HG02870 (cell line): ENCODE measurements at regions not wholly inside any gene's neighbourhood (a gene's known extent, or its start where the extent isn't known, plus 50 kb on each side); places are given as distances from the start of the nearest gene placed in this dataset.

Source experiments
- ATAC-seq: cut with Tn5 transposase; IDR thresholded peaks from one replicate; pipeline ENCODE4 v1.9.1; 2021; ENCODE audit warnings: mild to moderate bottlenecking, moderate library complexity; ENCODE audit not compliant: unreplicated experiment

DNA sequence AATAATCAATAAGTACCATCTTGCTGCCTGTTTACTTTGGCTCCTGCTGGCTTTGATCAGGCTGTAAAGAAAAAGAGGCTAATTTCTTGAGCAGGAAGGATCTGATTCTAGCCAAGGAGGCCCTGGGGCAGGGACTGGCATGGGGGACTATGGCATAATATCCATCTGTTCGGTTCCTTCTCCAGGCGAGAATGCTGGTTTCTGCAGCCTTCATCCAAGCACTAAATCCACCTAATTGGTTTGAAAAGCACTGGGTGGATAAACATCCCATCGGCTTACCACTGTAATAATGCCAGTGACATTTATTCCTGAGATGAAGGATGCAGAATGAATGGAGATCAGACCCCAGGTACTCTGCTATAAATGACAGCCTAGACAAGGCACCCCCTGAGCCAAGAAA, 180.0 kb upstream of the ASIC2 start:
- ATAC-seq, result no peak

DNA sequence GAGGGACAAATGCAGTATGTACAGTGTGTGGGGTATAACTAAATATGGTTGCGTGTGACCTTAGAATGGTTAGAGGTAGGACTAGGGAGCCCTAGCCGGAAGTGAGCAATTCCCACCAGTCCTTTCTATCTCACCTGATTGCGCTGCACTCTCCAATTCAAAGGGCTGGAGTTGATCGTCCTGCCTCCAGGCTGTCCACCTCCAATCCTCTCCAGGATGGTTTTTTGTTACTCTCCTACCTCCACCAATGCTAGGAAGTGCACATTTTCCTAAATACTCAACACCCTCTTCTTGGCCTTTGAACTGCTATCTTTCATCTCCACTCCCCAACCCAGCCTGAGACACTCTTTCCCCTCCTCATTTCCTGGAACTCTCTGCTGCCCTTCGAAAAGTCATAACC, 181.7 kb upstream of the ASIC2 start:
- no peak for ATAC-seq

DNA sequence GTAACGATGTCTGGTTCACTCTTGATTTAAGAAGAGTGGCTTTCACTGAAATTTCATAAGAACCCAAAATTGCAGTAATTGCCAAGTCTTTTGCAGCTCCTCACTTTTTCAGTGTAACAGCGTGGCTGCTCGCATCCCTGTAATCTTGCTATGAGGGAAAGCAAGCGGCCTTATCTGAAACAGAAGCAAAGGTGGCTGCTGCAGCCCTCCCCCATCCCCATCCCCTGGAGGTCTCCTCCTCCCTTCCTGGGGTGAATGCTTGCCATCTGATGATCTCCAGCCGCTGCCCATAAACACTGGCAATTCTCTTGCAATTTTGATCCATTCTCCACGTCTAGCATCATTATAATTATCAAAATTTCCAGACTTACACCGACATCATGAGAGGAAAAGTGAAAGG, 182.5 kb upstream of the ASIC2 start:
- no peak for ATAC-seq

DNA sequence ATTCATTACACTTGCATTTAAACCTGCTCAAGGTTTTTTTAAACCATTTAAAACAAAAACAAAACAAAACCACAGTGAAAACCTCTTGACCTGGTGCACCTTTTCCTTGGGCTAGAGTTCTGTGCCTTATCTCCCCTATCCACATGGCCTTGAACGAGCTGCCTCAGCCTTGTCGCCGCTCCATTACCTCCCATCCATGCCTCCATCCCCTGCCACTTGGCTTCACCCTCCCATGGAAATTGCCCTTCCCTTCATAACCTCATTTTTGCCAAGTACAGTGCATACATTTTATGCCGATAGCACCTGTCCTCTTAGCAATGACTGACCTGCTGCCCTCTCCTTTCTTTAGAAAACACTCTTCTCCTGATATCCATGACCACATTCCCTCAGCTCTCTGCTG, 188.6 kb upstream of the ASIC2 start:
- no peak for ATAC-seq

DNA sequence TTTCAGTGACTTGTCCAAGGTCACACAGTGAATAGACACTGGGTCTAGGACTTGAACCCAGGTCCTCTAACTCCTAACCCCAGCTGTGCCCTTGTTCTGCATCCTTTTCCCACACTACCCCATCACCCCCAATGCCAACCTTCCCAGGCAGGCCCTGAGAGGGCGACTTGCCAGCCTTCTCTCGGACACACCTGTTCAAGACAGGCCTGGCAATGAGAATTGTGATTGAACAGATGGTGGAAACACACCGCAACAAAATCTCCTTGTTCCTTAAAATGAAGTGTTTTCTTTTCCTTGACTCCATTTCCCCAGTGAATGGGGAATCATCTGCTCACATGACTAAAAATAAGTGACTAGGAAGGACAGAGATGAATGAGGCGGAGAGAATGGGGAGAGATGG, 189.5 kb upstream of the ASIC2 start:
- ATAC-seq, result no peak

DNA sequence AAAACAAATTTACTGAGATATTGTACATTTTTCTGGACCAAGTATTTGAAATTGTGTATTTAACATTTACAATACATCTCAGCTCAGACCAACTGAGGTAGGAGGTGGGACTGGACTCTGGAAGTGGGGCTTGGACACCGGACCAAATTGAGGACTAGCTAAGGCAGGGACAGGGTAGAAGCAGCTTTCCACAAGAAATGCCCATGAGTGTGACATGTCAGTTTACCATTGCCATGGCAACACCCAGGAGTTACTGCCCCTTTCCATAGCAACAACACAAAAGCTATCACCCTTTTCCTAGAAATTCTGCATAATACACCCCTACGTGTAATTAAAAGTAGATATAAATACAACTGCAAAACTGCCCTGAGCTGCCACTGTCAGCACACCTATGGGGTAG, 191.5 kb upstream of the ASIC2 start:
- no peak for ATAC-seq

DNA sequence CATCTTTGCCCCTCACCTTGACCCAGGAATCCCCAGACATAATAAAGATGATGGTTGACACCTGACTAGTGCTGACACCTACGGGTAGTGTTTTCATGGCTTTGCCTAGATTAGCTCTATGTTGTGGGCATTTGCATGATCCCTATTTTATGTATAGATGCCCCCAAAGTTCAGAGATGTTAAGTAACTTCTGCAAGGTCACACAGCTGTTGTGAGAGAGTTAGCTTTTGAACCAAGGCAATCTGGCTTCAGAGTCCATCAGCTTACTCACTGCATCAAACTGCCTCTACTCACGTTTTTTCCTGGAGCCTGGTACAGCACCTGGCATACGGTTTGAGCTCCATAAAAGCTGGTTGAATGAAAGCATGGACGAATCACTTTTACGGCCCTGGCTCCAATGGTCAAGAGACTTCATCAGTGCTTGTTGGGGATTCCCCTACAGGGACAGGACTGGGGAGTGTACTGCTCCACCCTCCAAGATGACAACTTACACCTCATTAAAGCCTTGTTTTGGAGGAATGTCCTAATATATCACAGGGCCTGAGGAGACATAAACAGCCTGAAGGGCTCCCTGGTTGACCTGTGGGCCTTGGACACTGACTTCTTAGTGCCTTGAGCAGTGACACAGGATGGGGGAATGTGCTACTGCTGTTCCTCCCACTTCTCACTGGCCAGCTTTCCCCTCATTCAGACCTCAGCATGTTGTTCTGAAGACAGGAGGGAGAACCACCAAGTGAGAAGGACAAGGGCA, 193.2 kb upstream of the ASIC2 start:
- ATAC-seq, result no peak

DNA sequence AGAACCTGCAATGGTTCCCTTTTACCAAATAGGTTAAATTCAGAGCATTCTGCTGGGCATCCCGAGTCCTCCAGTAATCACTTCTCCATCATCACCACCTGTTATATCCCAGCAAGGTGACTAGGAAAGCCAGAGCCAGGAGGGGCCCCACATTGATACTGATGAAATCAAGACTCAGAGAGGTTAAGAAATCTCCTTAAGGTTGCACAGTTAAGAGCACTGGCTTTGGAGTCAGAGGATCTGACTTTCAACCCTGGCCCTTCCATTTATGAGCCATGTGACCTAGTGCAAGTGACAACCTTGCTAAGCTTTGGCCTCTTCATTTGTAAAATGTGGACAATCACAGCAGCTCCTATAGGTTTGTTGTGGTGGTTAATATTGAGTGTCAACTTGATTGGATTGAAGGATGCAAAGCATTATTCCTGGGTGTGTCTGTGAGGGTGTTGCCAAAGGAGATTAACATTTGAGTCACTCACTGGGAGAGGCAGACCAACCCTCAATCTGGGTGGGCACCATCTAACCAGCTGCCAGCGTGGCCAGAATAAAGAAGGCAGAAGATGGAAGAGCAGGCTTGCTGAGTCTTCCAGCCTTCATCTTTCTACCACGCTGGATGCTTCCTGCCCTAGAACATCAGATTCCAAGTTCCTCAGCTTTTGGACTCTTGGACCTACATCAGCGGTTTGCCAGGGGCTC, 194.2 kb upstream of the ASIC2 start:
- no peak for ATAC-seq

DNA sequence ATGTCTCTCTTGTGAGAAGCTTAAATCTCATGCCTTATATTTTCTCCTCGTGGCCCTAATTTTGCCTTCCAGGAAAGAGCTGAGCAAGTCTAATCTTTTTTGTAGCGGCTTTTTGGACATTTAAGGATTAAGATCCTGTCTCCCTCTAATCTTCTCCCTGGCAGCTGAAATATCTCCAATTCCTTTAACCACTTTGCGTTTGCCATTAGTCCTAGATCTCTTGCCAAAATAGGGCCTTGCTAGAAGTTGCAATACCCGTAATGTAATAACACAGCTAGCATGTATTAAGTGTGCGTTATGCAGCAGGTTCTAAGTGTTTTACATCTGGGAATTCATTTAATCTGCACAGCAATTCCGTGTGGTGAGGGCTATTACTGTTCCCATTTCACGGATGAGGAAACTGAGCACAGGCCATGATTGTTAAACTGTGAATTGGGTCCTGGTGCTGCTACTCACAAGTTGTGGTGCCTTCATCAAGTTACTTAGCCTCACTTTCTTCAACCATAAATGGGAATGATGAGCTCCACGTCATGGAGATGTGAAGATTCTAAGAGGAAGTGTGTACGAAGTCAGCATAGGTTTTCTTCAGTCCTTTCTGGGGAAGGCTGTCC, 198.9 kb upstream of the ASIC2 start:
- no peak for ATAC-seq

DNA sequence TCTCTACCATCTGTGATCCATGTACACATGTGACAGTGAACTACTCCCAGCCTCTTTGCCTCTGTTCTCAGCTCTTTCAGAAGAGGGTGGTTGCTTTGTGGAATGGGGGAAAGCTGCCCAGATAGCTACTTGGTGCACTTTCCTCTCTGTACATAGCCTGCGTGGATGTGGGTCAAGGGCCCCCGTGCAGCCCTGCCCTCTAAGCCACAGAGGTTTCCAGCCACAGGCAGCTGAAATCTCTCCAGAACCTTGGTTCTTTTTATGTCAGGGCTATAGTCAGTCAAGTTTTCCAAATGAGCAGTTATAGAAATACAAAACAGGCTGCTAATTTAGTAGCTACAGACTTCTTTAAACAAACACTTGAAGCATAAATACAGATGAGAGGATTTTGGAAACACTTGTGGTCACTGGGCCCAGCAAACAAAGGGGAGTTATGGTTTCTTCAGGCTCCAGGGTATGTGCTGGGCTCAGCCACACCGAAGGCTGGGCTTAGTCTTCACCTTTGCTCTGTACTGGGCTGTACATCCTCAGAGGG, 199.7 kb upstream of the ASIC2 start:
- no peak for ATAC-seq

DNA sequence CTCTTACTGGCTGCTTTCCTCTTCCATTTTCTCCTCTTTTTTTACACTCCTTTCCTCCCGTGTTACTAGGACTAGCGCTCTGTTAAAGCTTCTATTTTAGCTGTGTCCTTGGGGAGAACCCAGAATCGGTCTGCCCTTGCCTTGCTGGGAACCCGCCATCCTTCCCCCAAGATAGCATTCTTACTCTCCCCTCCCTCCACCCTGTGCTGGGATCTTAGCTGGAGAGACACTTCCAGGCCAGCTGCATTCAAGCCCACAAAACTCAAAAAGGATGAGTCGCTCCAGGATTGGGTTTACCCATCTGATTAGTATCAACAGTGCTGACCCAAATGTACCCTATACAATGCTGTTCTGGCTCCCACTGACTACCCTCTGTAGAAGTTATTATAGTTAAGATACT, 200.5 kb upstream of the ASIC2 start:
- ATAC-seq, result no peak

DNA sequence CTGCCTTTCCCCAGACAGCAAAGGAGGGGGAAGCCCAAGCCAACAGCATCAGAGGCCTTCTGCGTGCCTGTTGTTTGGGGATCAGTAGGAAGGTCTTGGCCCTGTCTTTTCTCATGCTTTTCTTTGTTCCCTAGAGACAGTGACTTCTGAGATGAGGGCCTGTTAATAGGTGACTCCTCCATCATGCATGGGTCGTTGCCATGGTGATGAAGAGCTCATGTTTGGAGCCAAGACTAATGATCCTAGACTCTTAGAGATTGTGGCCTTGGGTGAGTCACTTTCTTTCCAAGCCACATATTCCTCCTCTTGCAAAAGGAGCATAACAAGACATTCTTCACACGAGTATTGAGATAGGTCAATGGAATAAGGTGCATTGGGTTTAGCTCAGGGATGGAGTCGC, 201.1 kb upstream of the ASIC2 start:
- ATAC-seq, result no peak

DNA sequence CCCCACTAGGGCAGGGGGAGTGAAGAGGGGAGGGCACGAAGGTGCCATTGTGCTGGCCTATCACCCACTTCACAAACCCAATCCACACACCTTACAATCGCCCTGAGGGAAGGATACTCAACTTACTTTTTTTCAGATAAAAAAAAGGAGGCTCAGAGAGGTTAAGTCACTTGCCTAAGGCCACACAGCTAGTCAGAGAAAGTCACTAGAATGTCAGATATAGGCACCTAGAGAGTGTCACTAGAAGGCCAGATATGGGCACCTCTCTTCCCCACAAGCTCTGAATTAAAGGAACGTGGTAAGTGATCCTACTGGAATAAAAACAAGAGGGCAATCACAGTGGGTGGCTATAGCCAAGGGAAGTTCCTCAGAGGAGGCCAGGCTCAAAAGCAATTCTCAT, 204.5 kb upstream of the ASIC2 start:
- no peak for ATAC-seq

DNA sequence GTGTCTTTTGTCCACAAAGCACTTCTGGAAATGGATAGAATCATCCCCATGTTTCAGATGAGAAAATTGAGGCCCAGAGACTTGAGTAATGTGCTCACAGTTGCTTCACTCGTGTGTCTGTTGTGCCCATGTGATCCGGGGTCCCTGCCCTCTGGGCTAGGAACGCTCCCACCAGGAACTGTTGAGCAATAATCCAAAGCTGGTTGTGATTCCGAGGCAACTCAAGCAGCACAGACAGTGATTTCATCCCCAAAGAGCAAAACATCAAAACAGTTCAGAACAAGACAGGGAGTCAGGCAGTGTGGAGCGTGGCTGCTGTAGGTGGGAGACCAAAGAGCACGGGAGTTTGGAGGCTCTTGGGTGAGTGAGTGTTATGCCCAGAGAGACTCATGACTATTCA, 205.0 kb upstream of the ASIC2 start:
- no peak for ATAC-seq

DNA sequence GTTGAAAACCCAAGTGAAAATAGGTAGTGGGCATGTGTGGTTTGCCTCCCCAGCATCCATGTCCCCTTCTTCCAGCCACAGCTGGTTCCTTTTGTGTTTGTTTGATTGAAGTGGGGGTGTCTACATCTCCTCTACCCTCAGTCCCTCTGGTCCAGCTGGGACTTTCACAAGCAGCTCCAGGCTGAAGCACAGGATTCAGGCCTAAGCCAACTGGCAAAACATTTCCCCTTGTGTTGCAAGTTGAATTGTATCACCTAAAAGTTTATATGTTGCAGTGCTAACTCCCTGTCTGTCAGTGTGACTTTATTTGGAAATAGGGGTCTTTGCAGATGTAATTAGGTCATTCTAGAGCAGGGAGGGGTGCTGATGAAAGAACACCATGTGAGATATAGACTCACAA, 205.9 kb upstream of the ASIC2 start:
- no peak for ATAC-seq

DNA sequence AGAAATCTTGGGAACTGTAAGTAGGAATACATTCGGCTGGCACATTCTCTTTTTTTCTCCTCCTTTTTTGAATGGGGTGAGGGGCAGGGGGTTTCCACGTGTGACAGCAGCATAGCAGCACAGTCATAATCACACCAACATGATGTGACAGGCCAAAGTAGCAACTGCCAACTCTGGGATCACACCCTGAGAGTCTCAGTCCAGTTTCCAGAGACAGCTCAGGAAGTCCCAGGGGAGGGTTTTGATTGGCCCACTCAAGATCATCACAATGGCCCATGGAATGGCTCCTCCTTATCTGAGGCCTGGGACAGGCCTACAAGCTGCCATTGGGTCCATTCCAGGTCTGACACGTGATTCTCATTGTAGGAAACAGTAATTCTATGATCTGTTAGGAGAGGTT, 207.1 kb upstream of the ASIC2 start:
- no peak for ATAC-seq

DNA sequence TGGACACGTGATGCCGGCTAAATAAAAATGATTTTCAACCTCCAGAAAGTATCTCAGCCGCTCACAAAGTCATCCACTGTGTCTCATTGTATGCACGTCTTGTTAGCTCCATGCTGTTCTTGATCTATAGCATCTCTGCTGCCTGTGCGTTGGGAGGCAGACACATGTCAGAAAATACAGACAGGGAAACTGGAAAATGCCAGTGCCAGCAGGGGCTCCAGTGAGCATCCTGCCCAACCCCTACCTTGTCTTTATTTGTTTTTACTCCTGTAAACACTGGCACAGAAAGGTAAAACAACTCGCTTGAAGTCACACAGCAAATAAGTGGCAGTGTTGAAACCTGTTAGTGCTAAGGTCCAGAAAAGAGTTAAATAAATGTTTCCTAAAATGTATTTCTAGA, 208.1 kb upstream of the ASIC2 start:
- ATAC-seq, result no peak

DNA sequence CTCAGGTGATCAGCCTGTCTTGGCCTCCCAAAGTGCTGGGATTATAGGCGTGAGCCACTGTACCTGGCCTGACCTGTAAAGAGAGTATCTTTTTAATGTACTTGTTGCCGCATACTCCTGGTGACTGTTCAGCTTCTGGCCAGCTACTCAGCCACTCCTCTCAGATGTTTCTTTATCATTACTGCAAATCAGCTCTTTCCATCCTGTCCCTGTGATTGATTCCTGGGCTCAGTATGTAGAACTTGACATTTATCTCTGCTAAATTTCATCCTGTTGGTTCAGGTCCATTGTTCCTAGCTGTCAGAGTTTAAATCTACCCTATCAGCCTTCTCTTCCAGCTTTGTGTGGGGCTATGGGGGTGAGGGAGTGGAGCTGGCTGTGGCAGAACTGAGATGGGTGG, 211.5 kb upstream of the ASIC2 start:
- ATAC-seq, result no peak

DNA sequence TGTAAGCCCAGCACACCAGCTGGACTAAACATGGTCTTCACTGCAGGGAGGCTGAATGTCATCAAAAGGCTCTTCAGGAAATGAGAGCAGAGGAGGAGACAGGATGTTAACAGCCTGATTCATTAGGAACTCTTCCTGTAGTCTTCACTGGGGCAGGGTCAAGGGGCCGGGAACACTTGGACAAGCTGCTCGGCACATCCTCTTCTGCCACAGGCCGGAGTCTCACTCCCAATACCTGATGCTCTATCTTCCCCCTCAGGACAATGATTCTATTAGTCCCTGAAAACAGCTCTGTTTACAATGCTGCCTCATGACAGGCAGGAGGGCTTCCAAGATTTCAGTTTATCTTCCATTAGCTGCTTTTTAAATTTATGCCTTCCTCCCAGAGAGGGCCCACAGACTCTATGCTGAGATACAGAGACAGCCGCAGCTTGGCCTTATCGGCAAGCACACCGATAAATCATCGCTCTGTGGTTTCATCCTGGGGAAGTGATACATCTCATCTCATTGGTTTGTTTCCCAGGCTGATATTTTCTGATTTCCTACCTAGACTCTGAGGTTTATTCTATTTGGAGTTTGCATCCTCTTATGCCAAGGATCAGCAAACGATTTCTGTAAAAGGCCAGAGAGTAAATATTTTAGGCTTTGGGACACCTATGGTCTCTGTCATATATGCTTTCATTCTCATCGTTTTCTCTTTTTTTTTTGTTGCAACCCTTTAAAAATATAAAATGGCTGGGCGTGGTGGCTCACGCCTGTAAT, 214.0 kb upstream of the ASIC2 start:
- ATAC-seq, result no peak

DNA sequence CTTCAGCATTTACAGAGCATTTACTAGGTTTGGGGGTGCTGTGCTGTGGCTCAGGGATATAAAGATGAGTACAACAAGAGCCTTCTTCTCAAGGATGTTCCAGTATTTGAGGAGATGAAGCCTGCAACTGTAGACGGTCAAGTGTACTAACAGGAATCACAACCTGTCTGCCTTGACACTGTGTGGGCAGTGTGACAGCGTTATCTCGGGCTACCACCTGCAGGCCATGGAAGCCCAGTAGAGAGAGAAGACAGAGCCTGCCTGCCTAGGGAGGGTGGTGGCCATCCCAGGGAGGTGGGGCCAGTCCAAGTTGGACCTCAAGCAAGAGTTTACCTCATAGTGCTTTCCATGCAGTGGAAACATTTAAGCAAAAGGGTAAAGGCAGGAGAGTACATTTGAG, 215.1 kb upstream of the ASIC2 start:
- ATAC-seq, result no peak

DNA sequence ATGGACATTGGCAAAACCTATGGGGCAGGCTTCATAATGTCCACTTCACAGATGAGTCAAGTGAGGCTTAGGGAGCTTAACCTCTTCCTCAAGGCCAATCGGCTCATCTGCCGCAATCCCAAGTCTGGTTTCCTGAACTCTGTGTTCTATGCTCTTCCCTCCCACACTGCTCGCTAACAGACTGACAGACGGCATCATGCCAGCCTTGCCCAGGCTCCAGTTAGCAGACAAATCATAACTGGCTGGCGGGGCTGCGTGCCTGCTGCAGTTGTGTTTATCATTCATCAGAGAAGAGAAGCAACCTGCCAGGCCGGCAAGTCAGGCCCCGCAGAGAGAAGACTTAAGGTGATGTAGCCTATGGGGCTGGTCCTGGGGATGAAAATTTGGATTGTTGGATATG, 216.2 kb upstream of the ASIC2 start:
- no peak for ATAC-seq
